Endodermal cell (in vitro differentiated cells): ENCODE measurements at regions not wholly inside any gene's neighbourhood (a gene's known extent, or its start where the extent isn't known, plus 50 kb on each side); places are given as distances from the start of the nearest gene placed in this dataset.

Experiments used
- DNase-seq: peaks from one replicate; pipeline ENCODE4 v3.0.0-alpha.2; 2017
- H3K27ac ChIP-seq: 2 replicates; pipeline ENCODE4 v1.5.1; 2013; ENCODE audit warnings: mild to moderate bottlenecking, low read depth, low read length, moderate library complexity
- H3K27me3 ChIP-seq: 2 replicates; pipeline ENCODE4 v1.6.1; 2013; ENCODE audit warnings: mild to moderate bottlenecking, low read length, moderate library complexity; ENCODE audit not compliant: insufficient read depth, control insufficient read depth, poor library complexity, severe bottlenecking
- H3K36me3 ChIP-seq: 2 replicates; pipeline ENCODE4 v1.7.0; 2013; ENCODE audit warnings: mild to moderate bottlenecking, low read length, moderate library complexity; ENCODE audit not compliant: control insufficient read depth, insufficient read depth
- H3K4me1 ChIP-seq: one replicate; pipeline ENCODE4 v1.7.0; 2013; ENCODE audit warnings: low read length; ENCODE audit not compliant: control insufficient read depth, insufficient read depth
- H3K4me3 ChIP-seq: 2 replicates; pipeline ENCODE4 v1.5.1; 2013; ENCODE audit warnings: mild to moderate bottlenecking, low read length, moderate library complexity
- H3K9ac ChIP-seq: 2 replicates; pipeline ENCODE4 v1.6.1; 2013; ENCODE audit warnings: mild to moderate bottlenecking, low read length, moderate library complexity; ENCODE audit not compliant: poor library complexity, severe bottlenecking; ENCODE audit errors: extremely low read depth
- H3K9me3 ChIP-seq: 2 replicates; pipeline ENCODE4 v1.6.1; 2013; ENCODE audit warnings: mild to moderate bottlenecking, low read length, moderate library complexity; ENCODE audit not compliant: control insufficient read depth
- H3K27ac Mint-ChIP-seq: 2 replicates; pipeline ENCODE4 v1.8.0; 2020; ENCODE audit warnings: mixed read lengths
- H3K27me3 Mint-ChIP-seq: 2 replicates; pipeline ENCODE4 v1.8.0; 2021; ENCODE audit warnings: mild to moderate bottlenecking, mixed read lengths; ENCODE audit not compliant: insufficient read depth
- H3K36me3 Mint-ChIP-seq: 2 replicates; pipeline ENCODE4 v1.8.0; 2020; ENCODE audit warnings: low read depth, mixed read lengths
- H3K4me1 Mint-ChIP-seq: 2 replicates; pipeline ENCODE4 v1.8.0; 2020; ENCODE audit warnings: mixed read lengths
- H3K4me3 Mint-ChIP-seq: 2 replicates; pipeline ENCODE4 v1.8.0; 2020; ENCODE audit warnings: mild to moderate bottlenecking, moderate library complexity, mixed read lengths
- H3K9me3 Mint-ChIP-seq: 2 replicates; pipeline ENCODE4 v1.8.0; 2020; ENCODE audit warnings: mild to moderate bottlenecking, mixed read lengths
- WGBS, 2 experiments: methylation state at CpG; one replicate each; pipeline versions ENCODE4 v1.1.5 to v1.1.7; 2013; ENCODE audit warnings: missing lambda C conversion rate in 2 of 2, mixed read lengths in 1 of 2; ENCODE audit not compliant: insufficient coverage in 1 of 2, insufficient read length in 1 of 2; 5-methylcytosine and 5-hydroxymethylcytosine counted together
- TF ChIP-seq, protein P1 (sequence below): fragments of 200-600 bp; sonication (generic); conservative IDR thresholded peaks from 2 replicates; pipeline ENCODE4 v1.5.0; 2021; ENCODE audit warnings: antibody characterized with exemption, mild to moderate bottlenecking

- no peak for DNase-seq
- no peak overlapping the region for H3K4me3 ChIP-seq
- Mint-ChIP-seq H3K27me3 (no peaks in the 10 kb centered on the region), H3K4me3 (no peak overlapping the region), H3K27ac (no peak overlapping the region), H3K4me1 (no peaks in the 10 kb centered on the region), H3K36me3 (no peaks in the 10 kb centered on the region), H3K9me3 (peaks cover 12% of the 10 kb centered on the region)
- peaks cover 12% of the 10 kb centered on the region for H3K9me3 ChIP-seq
- WGBS, 2 experiments: 86 to 100% methylated on average over 1 of the region's 1 CpG
- H3K36me3 ChIP-seq: no peaks in the 10 kb centered on the region
- TF ChIP-seq, protein P1, sequence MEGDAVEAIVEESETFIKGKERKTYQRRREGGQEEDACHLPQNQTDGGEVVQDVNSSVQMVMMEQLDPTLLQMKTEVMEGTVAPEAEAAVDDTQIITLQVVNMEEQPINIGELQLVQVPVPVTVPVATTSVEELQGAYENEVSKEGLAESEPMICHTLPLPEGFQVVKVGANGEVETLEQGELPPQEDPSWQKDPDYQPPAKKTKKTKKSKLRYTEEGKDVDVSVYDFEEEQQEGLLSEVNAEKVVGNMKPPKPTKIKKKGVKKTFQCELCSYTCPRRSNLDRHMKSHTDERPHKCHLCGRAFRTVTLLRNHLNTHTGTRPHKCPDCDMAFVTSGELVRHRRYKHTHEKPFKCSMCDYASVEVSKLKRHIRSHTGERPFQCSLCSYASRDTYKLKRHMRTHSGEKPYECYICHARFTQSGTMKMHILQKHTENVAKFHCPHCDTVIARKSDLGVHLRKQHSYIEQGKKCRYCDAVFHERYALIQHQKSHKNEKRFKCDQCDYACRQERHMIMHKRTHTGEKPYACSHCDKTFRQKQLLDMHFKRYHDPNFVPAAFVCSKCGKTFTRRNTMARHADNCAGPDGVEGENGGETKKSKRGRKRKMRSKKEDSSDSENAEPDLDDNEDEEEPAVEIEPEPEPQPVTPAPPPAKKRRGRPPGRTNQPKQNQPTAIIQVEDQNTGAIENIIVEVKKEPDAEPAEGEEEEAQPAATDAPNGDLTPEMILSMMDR: no peak
- no peaks in the 10 kb centered on the region for H3K27me3 ChIP-seq
- H3K27ac ChIP-seq: no peak overlapping the region
- H3K9ac ChIP-seq: no peak overlapping the region
- no peaks in the 10 kb centered on the region for H3K4me1 ChIP-seq
Measured at GRCh38 chr12:58046271-58046670, 104.9 kb downstream of the ATP23 start.

DNA sequence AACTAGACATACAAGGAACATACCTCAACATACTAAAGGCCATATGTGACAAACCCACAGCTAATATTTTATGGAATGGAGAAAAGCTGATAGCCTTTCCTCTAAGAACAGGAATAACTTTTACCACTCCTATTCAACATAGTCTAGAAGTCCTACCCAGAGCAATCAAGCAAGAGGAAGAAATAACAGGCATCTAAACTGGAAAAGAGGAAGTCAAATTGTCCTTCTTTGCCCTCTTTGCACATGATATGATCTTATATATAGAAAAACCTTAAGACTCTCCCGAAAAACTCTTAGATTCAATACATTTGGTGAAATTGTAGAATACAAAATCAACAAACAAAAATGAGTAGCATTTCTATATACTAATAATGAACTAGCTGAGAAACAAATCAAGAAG lies 110.0 kb downstream of the ATP23 start:
- H3K27ac ChIP-seq: no peak overlapping the region
- no peak overlapping the region for H3K4me3 ChIP-seq
- H3K27ac Mint-ChIP-seq: no peak overlapping the region
- H3K9me3 ChIP-seq: peaks cover 17% of the 10 kb centered on the region
- no peak overlapping the region for H3K9ac ChIP-seq
- H3K36me3 Mint-ChIP-seq: peaks cover 4% of the 10 kb centered on the region
- H3K4me3 Mint-ChIP-seq: no peak overlapping the region
- WGBS, 2 experiments: no CpG with 5 or more reads among the region's 1 CpG
- peaks cover 40% of the 10 kb centered on the region for H3K9me3 Mint-ChIP-seq
- no peaks in the 10 kb centered on the region for H3K4me1 Mint-ChIP-seq
- H3K4me1 ChIP-seq: no peaks in the 10 kb centered on the region
- TF ChIP-seq, protein P1: no peak
- no peak for DNase-seq
- no peaks in the 10 kb centered on the region for H3K36me3 ChIP-seq
- peaks cover 2% of the 10 kb centered on the region for H3K27me3 Mint-ChIP-seq
- no peaks in the 10 kb centered on the region for H3K27me3 ChIP-seq

DNA sequence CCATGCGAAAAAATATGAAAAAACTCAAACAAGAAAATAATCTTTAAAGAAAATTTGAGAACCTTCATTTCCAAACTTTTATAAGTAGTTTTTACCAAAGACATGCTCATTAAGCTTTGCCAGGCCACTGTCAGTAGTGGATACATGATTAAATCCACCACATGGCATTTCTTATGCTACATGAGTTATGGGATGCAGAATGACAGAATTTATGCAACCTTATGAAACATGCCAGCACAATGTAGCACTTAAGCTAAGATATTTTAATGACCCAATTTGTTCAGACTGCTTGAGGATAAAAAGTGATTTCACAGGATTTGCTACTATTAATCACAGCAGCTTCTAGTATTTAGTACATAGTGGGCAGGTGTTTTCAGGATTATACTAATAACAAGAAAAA lies 123.3 kb downstream of the ATP23 start:
- Mint-ChIP-seq H3K4me1 (no peaks in the 10 kb centered on the region), H3K4me3 (no peak overlapping the region), H3K36me3 (no peaks in the 10 kb centered on the region), H3K9me3 (peaks cover 23% of the 10 kb centered on the region), H3K27ac (no peak overlapping the region), H3K27me3 (peaks cover 2% of the 10 kb centered on the region)
- Histone ChIP-seq H3K27ac (no peak overlapping the region), H3K9me3 (peaks cover 4% of the 10 kb centered on the region), H3K27me3 (no peaks in the 10 kb centered on the region), H3K4me1 (no peaks in the 10 kb centered on the region), H3K36me3 (no peaks in the 10 kb centered on the region), H3K4me3 (no peak overlapping the region), H3K9ac (no peak overlapping the region)
- TF ChIP-seq, protein P1: no peak
- no peak for DNase-seq
- WGBS, 2 experiments: 100% methylated on average over 1 of the region's 1 CpG; no CpG with 5 or more reads in 1 of the 2 experiments
